Mononuclear cell (primary cell): ENCODE measurements at regions not wholly inside any gene's neighbourhood (a gene's known extent, or its start where the extent isn't known, plus 50 kb on each side); places are given as distances from the start of the nearest gene placed in this dataset.
"Not testable (repeated sequence)": the region's sequence is repeated elsewhere in the genome, so short reads cannot be mapped to it uniquely, and the experiment has no call there.

Experiments
- H3K27me3 ChIP-seq: 2 replicates; pipeline ENCODE4 v1.6.0; 2011; ENCODE audit warnings: low read length, control low read depth; ENCODE audit not compliant: insufficient read depth
- H3K4me1 ChIP-seq: 2 replicates; pipeline ENCODE4 v1.5.1; 2011; ENCODE audit warnings: mild to moderate bottlenecking, low read length, control low read depth; ENCODE audit not compliant: insufficient read depth
- H3K4me3 ChIP-seq: 2 replicates; pipeline ENCODE4 v1.5.1; 2011; ENCODE audit warnings: mild to moderate bottlenecking, low read length, moderate library complexity
- H3K9me3 ChIP-seq: 2 replicates; pipeline ENCODE4 v1.5.1; 2011; ENCODE audit warnings: low read depth, mild to moderate bottlenecking, control low read depth, low read length

GRCh38 chr22:22123960-22124278 lies 120.7 kb upstream of the VPREB1 start:
- H3K27me3 ChIP-seq = no peaks in the 10 kb centered on the region
- H3K9me3 ChIP-seq = no peaks in the 10 kb centered on the region
- no peak overlapping the region for H3K4me3 ChIP-seq
- no peaks in the 10 kb centered on the region for H3K4me1 ChIP-seq

GRCh38 chr22:22123118-22123959 lies 121.2 kb upstream of the VPREB1 start:
- no peak overlapping the region for H3K4me3 ChIP-seq
- no peaks in the 10 kb centered on the region for H3K4me1 ChIP-seq
- no peaks in the 10 kb centered on the region for H3K27me3 ChIP-seq
- H3K9me3 ChIP-seq = no peaks in the 10 kb centered on the region

- Histone ChIP-seq H3K9me3 (no peaks in the 10 kb centered on the region), H3K4me3 (no peak overlapping the region), H3K4me1 (no peaks in the 10 kb centered on the region), H3K27me3 (no peaks in the 10 kb centered on the region)
These were observed 122.1 kb upstream of the VPREB1 start for GRCh38 chr22:22122348-22123117.

GRCh38 chr22:22121445-22121844 lies 123.1 kb upstream of the VPREB1 start:
- H3K9me3 ChIP-seq = no peaks in the 10 kb centered on the region
- no peaks in the 10 kb centered on the region for H3K27me3 ChIP-seq
- H3K4me1 ChIP-seq = no peaks in the 10 kb centered on the region
- H3K4me3 ChIP-seq = no peak overlapping the region

GRCh38 chr22:22120160-22120559 lies 124.4 kb upstream of the VPREB1 start:
- no peak overlapping the region for H3K4me3 ChIP-seq
- H3K4me1 ChIP-seq = no peaks in the 10 kb centered on the region
- no peaks in the 10 kb centered on the region for H3K9me3 ChIP-seq
- no peaks in the 10 kb centered on the region for H3K27me3 ChIP-seq

GRCh38 chr22:22118987-22119386 lies 125.6 kb upstream of the VPREB1 start:
- no peaks in the 10 kb centered on the region for H3K9me3 ChIP-seq
- H3K4me1 ChIP-seq = no peaks in the 10 kb centered on the region
- H3K27me3 ChIP-seq = no peaks in the 10 kb centered on the region
- no peak overlapping the region for H3K4me3 ChIP-seq

- H3K27me3 ChIP-seq, H3K4me1 ChIP-seq, H3K4me3 ChIP-seq, H3K9me3 ChIP-seq: not testable (repeated sequence)
These were observed 126.6 kb upstream of the VPREB1 start for GRCh38 chr22:22117864-22118544.

GRCh38 chr22:22116997-22117770 lies 127.4 kb upstream of the VPREB1 start:
- H3K4me1 ChIP-seq, H3K4me3 ChIP-seq, H3K27me3 ChIP-seq, H3K9me3 ChIP-seq: not testable (repeated sequence)

GRCh38 chr22:22113701-22114100 lies 130.9 kb upstream of the VPREB1 start:
- Histone ChIP-seq H3K9me3 (no peaks in the 10 kb centered on the region), H3K4me3 (no peak overlapping the region), H3K4me1 (peaks cover 23% of the 10 kb centered on the region), H3K27me3 (no peaks in the 10 kb centered on the region)

- Histone ChIP-seq H3K4me1 (peaks cover 23% of the 10 kb centered on the region), H3K9me3 (no peaks in the 10 kb centered on the region), H3K4me3 (no peak overlapping the region), H3K27me3 (no peaks in the 10 kb centered on the region)
These were observed 130.1 kb upstream of the TOP3B start for GRCh38 chr22:22112533-22113294.

- peaks cover 23% of the 10 kb centered on the region for H3K4me1 ChIP-seq
- no peaks in the 10 kb centered on the region for H3K27me3 ChIP-seq
- H3K9me3 ChIP-seq = no peaks in the 10 kb centered on the region
- no peak overlapping the region for H3K4me3 ChIP-seq
These were observed 129.4 kb upstream of the TOP3B start for GRCh38 chr22:22111983-22112382.

GRCh38 chr22:22111267-22111751 lies 128.7 kb upstream of the TOP3B start:
- Histone ChIP-seq H3K9me3 (no peaks in the 10 kb centered on the region), H3K4me1 (peaks cover 23% of the 10 kb centered on the region), H3K4me3 (no peak overlapping the region), H3K27me3 (no peaks in the 10 kb centered on the region)

- H3K9me3 ChIP-seq = no peaks in the 10 kb centered on the region
- peaks cover 23% of the 10 kb centered on the region for H3K4me1 ChIP-seq
- H3K27me3 ChIP-seq = no peaks in the 10 kb centered on the region
- H3K4me3 ChIP-seq = no peak overlapping the region
These were observed 128.1 kb upstream of the TOP3B start for GRCh38 chr22:22110548-22111266.
